ENCODE measurements at regions not wholly inside any gene's neighbourhood (a gene's known extent, or its start where the extent isn't known, plus 50 kb on each side); places are given as distances from the start of the nearest gene placed in this dataset.

DNA sequence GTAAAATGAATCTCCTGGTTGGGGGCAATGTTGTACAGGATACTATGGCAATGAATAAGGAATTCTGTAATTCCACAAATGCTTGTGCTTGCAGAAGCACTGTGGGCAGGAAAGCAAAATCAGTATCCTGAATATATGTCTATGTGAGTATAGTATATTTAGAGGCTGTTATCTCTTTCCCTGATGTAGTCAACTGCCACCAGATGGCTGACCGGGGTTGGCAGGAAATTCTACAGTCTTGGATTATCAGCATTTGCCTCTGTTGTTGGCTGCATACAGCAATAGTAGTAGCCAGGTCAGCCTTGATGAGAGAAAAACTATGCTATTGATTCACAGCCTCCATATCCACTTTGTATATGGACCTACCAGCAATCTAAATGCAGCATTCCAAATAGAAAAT, 425.1 kb upstream of the JAG1 start:
- TF ChIP-seq CTCF (conservative IDR thresholded peaks at IDR 0.05; ENCODE audit: low read length), result no peak
- no peak for TF ChIP-seq EZH2phosphoT487 (IDR thresholded peaks at IDR 0.05; ENCODE audit: borderline replicate concordance, low read depth, low read length)
